ENCODE measurements at regions not wholly inside any gene's neighbourhood (a gene's known extent, or its start where the extent isn't known, plus 50 kb on each side); places are given as distances from the start of the nearest gene placed in this dataset.

DNA sequence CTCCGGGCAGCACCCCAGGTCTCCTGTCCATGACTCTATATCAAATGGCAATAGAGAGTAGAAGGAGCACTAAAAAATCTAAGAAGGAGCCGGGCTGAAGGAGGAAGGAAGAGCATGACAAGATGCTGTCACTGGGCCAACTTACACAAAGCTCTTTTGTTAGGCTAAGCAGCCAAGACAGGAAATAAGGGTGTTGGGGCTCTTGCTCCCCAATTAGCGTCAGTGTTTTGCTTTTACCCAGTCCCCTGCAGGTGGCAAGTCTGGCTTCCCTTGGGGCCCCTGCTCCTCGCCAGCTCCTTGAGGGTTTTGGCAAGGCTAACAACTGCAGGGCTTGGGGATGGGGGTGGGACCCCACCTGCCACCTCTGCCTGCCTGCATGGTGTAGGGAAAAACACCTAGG, 120.5 kb downstream of the CCT6B start:
- Histone ChIP-seq H3K4me2 (ENCODE audit: extremely low read depth, insufficient read depth, low read length) (no peak overlapping the region), H3K27me3 (ENCODE audit: control insufficient read depth, insufficient read depth, low read length) (no peaks in the 10 kb centered on the region), H3K4me3 (replicated peaks in 1 of 4; ENCODE audit: control extremely low read depth in 1 of 4, insufficient read depth in 1 of 4, low read depth in 3 of 4, low read length in 4 of 4) (no peak overlapping the region), H4K20me1 (ENCODE audit: control insufficient read depth, extremely low read depth, insufficient read depth, low read length) (no peaks in the 10 kb centered on the region), H3K9ac (ENCODE audit: insufficient read depth, low read length) (no peak overlapping the region), H3K27ac (ENCODE audit: insufficient read depth, low read length) (no peak overlapping the region), H3K4me1 (ENCODE audit: control insufficient read depth, extremely low read depth, insufficient read depth, low read length) (no peaks in the 10 kb centered on the region), H3K9me3 (ENCODE audit: control insufficient read depth, insufficient read depth, low read depth, low read length) (no peaks in the 10 kb centered on the region), H3K79me2 (ENCODE audit: control insufficient read depth, insufficient read depth, low read length) (no peaks in the 10 kb centered on the region), H2AFZ (ENCODE audit: low read length) (no peak overlapping the region), H3K36me3 (ENCODE audit: control insufficient read depth, insufficient read depth, low read length) (no peaks in the 10 kb centered on the region)
- no peak for DNase-seq (ENCODE audit: low read depth in 2 of 2)
- TF ChIP-seq, protein P1, sequence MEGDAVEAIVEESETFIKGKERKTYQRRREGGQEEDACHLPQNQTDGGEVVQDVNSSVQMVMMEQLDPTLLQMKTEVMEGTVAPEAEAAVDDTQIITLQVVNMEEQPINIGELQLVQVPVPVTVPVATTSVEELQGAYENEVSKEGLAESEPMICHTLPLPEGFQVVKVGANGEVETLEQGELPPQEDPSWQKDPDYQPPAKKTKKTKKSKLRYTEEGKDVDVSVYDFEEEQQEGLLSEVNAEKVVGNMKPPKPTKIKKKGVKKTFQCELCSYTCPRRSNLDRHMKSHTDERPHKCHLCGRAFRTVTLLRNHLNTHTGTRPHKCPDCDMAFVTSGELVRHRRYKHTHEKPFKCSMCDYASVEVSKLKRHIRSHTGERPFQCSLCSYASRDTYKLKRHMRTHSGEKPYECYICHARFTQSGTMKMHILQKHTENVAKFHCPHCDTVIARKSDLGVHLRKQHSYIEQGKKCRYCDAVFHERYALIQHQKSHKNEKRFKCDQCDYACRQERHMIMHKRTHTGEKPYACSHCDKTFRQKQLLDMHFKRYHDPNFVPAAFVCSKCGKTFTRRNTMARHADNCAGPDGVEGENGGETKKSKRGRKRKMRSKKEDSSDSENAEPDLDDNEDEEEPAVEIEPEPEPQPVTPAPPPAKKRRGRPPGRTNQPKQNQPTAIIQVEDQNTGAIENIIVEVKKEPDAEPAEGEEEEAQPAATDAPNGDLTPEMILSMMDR (conservative IDR thresholded peaks at IDR 0.05 in 1 of 2, IDR thresholded peaks at IDR 0.05 in 1 of 2; ENCODE audit: low read depth in 1 of 2, low read length in 2 of 2), result no peak
- TF ChIP-seq EZH2 (IDR thresholded peaks at IDR 0.05; ENCODE audit: low read length, missing control alignments), result no peak

DNA sequence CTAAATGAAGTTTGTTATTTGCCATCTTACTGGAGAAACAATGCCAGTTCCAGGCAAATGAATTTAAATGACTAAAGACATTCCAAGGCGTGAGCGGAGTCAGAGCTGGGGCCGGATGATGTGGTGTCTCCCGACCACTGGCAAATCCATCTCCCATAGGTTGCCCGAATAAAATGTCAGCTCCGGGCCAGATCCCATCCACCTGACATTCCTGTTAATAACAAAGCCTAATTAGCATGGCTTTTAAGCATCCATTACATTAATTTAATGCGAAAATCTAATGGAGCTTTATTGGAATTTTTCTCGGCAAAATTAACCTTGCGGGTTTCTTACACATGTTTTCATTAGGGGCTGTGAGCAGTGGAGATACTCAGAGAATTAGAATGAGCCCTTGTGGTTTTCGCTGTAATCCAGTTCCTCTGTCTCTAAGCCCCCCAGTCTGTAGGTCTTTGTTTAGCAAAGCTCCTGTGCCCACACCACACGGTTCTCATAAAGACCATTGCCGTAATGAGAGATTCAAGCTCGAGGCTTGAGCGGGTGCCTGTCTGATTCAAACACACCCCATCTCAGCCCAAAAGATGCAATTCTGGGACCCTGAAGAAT, 123.3 kb downstream of the CCT6B start:
- Histone ChIP-seq H3K27me3 (ENCODE audit: control insufficient read depth, insufficient read depth, low read length) (no peaks in the 10 kb centered on the region), H3K79me2 (ENCODE audit: control insufficient read depth, insufficient read depth, low read length) (no peaks in the 10 kb centered on the region), H3K27ac (ENCODE audit: insufficient read depth, low read length) (no peak overlapping the region), H3K9me3 (ENCODE audit: control insufficient read depth, insufficient read depth, low read depth, low read length) (no peaks in the 10 kb centered on the region), H2AFZ (ENCODE audit: low read length) (no peak overlapping the region), H3K9ac (ENCODE audit: insufficient read depth, low read length) (no peak overlapping the region), H3K4me1 (ENCODE audit: control insufficient read depth, extremely low read depth, insufficient read depth, low read length) (no peaks in the 10 kb centered on the region), H3K4me3 (replicated peaks in 1 of 4; ENCODE audit: control extremely low read depth in 1 of 4, insufficient read depth in 1 of 4, low read depth in 3 of 4, low read length in 4 of 4) (no peak overlapping the region), H3K36me3 (ENCODE audit: control insufficient read depth, insufficient read depth, low read length) (no peaks in the 10 kb centered on the region), H3K4me2 (ENCODE audit: extremely low read depth, insufficient read depth, low read length) (no peak overlapping the region), H4K20me1 (ENCODE audit: control insufficient read depth, extremely low read depth, insufficient read depth, low read length) (no peaks in the 10 kb centered on the region)
- no peak for TF ChIP-seq EZH2 (IDR thresholded peaks at IDR 0.05; ENCODE audit: low read length, missing control alignments)
- TF ChIP-seq, protein P1 (conservative IDR thresholded peaks at IDR 0.05 in 1 of 2, IDR thresholded peaks at IDR 0.05 in 1 of 2; ENCODE audit: low read depth in 1 of 2, low read length in 2 of 2), result no peak
- DNase-seq (ENCODE audit: low read depth in 2 of 2), result no peak

DNA sequence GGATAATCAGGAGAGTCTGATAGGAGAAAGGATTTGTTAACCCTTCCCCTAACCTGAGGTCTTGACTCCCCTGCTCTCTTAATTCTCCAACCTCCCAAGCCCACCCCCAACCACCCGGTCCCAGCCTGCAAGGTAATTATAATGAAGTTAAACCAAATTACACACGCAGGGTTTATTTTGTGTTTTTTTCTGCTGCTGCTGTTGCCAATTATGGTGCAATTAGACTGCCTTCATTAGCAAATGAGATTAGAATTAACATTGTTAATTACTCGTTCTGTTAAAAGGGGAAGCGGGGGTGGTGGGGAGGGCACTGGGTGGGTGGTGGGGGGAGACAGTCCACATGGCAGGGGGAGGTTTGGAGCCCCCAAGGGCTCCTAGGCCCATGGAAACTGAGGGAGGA, 128.9 kb downstream of the CCT6B start:
- Histone ChIP-seq H3K4me3 (replicated peaks in 1 of 4; ENCODE audit: control extremely low read depth in 1 of 4, insufficient read depth in 1 of 4, low read depth in 3 of 4, low read length in 4 of 4) (no peak overlapping the region), H4K20me1 (ENCODE audit: control insufficient read depth, extremely low read depth, insufficient read depth, low read length) (no peaks in the 10 kb centered on the region), H3K27ac (ENCODE audit: insufficient read depth, low read length) (no peak overlapping the region), H3K4me2 (ENCODE audit: extremely low read depth, insufficient read depth, low read length) (no peak overlapping the region), H3K4me1 (ENCODE audit: control insufficient read depth, extremely low read depth, insufficient read depth, low read length) (no peaks in the 10 kb centered on the region), H3K9ac (ENCODE audit: insufficient read depth, low read length) (no peak overlapping the region), H3K9me3 (ENCODE audit: control insufficient read depth, insufficient read depth, low read depth, low read length) (no peaks in the 10 kb centered on the region), H3K36me3 (ENCODE audit: control insufficient read depth, insufficient read depth, low read length) (no peaks in the 10 kb centered on the region), H3K79me2 (ENCODE audit: control insufficient read depth, insufficient read depth, low read length) (no peaks in the 10 kb centered on the region), H2AFZ (ENCODE audit: low read length) (no peak overlapping the region), H3K27me3 (ENCODE audit: control insufficient read depth, insufficient read depth, low read length) (no peaks in the 10 kb centered on the region)
- TF ChIP-seq, protein P1 (conservative IDR thresholded peaks at IDR 0.05 in 1 of 2, IDR thresholded peaks at IDR 0.05 in 1 of 2; ENCODE audit: low read depth in 1 of 2, low read length in 2 of 2), result no peak
- TF ChIP-seq EZH2 (IDR thresholded peaks at IDR 0.05; ENCODE audit: low read length, missing control alignments), result no peak
- DNase-seq (ENCODE audit: low read depth in 2 of 2), result no peak

All from fibroblast of lung (primary cell).